ENCODE measurements at regions not wholly inside any gene's neighbourhood (a gene's known extent, or its start where the extent isn't known, plus 50 kb on each side); places are given as distances from the start of the nearest gene placed in this dataset.
"Not testable (repeated sequence)": the region's sequence is repeated elsewhere in the genome, so short reads cannot be mapped to it uniquely, and the experiment has no call there.

DNA sequence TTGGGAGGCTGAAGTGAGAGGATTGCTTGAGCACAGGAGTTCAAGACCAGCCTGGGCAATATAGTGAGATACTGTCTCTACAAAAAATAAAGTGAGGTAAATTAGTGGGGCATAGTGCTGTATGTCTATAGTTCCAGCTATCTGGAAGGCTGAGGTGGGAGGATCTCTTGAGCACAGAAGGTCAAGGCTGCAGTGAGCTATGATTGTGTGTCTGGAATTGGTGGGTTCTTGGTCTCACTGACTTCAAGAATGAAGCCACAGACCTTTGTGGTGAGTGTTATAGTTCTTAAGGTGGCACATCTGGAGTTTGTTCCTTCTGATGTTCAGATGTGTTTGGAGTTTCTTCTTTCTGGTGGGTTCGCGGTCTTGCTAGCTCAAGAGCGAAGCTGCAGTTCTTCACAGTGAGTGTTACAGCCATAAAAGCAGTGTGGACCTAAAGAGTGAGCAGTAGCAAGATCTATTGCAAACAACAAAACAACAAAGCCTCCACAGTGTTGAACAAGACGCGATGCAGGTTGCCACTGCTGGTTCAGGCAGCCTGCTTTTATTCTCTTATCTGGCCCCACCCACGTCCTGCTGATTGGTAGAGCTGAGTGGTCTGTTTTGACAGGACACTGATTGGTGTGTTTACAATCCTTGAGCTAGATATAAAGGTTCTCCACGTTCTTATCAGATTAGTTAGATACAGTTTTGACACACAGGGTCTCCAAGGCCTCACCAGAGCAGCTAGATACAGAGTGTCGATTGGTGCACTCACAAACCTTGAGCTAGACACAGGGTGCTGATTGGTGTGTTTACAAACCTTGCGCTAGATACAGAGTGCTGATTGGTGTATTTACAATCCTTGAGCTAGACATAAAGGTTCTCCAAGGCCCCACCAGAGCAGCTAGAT, 79.3 kb upstream of the AMZ2 start (continued):
- TF ChIP-seq, protein P1, sequence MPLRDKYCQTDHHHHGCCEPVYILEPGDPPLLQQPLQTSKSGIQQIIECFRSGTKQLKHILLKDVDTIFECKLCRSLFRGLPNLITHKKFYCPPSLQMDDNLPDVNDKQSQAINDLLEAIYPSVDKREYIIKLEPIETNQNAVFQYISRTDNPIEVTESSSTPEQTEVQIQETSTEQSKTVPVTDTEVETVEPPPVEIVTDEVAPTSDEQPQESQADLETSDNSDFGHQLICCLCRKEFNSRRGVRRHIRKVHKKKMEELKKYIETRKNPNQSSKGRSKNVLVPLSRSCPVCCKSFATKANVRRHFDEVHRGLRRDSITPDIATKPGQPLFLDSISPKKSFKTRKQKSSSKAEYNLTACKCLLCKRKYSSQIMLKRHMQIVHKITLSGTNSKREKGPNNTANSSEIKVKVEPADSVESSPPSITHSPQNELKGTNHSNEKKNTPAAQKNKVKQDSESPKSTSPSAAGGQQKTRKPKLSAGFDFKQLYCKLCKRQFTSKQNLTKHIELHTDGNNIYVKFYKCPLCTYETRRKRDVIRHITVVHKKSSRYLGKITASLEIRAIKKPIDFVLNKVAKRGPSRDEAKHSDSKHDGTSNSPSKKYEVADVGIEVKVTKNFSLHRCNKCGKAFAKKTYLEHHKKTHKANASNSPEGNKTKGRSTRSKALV (CRISPR knock-in tag; IDR thresholded peaks at IDR 0.05), result peak; percentile 53; the same call in 1 of the 2 replicates
- 0 out of 2 replicates have a peak, but pooled peaks have one; percentile 40 for TF ChIP-seq SALL2 (CRISPR knock-in tag; IDR thresholded peaks at IDR 0.05)

DNA sequence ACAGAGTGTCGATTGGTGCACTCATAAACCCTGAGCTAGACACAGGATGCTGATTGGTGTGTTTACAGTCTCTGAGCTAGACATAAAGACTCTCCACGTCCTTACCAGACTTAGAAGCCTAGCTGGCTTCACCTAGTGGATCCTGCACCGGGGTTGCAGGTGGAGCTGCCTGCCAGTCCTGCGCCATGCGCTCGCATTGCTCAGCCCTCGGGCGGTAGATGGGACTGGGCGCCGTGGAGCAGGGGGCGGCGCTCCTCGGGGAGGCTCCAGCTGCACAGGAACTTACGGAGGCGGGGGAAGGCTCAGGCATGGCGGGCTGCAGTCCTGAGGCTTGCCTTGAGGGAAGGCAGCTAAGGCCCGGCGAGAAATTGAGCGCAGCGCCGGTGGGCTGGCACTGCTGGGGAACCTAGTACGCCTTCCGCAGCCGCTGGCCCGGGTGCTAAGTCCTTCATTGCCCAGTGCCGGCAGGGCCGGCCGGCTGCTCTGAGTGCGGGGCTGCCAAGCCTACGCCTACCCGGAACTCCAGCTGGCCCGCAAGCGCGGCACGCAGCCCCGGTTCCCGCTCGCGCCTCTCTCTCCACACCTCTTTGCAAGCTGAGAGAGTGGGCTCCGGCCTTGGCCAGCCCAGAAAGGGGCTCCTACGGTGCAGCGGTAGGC, 78.5 kb upstream of the AMZ2 start:
- H3K9ac ChIP-seq (ENCODE audit: insufficient read depth, low read depth, low read length); H3K36me3 ChIP-seq (replicated peaks in 1 of 2; ENCODE audit: control insufficient read depth in 1 of 2, insufficient read depth in 2 of 2, low read length in 2 of 2); H4K20me1 ChIP-seq (ENCODE audit: insufficient read depth, low read length); CTCF ChIA-PET (ENCODE audit: low intra/inter-chr PET ratio, low total read pairs); H3K79me2 ChIP-seq (ENCODE audit: insufficient read depth, low read length); H3K4me2 ChIP-seq (ENCODE audit: low read depth, low read length); BruUV-seq (replicated peaks); ATAC-seq; DNase-seq (ENCODE audit: low spot score); H3K27ac ChIP-seq (ENCODE audit: extremely low read length, insufficient read depth, low read length); H2AFZ ChIP-seq (ENCODE audit: low read length); H3K4me3 ChIP-seq (replicated peaks in 1 of 3; ENCODE audit: insufficient read depth in 1 of 3, low read depth in 2 of 3, low read length in 3 of 3); intact Hi-C loops (cut with micrococcal nuclease; ENCODE audit: unreplicated experiment); POLR2A ChIA-PET; FAIRE-seq; H3K9me3 ChIP-seq (ENCODE audit: low read length): not testable (repeated sequence)
- in situ Hi-C loops (cut with HindIII; ENCODE audit: extremely low pct_ligation_motif_present, low pct_unique_long_range_greater_than_20kb), result loop anchor here (25.0 kb wide), 1 partner anchor 593 kb away; no protein-coding TSS in a partner anchor
- H3K27me3 ChIP-seq (ENCODE audit: control insufficient read depth in 1 of 2, insufficient read depth in 2 of 2, low read length in 2 of 2), result peaks cover 0 to 14% of the 10 kb centered on the region in 2 experiments; a peak in 2 of 5 replicates
- 89% methylated on average over 39 of the region's 42 CpGs for WGBS (ENCODE audit: low lambda C conversion rate)
- peak; percentile 21; the same call in 1 of the 2 replicates for TF ChIP-seq POGZ (CRISPR knock-in tag; IDR thresholded peaks at IDR 0.05)
- TF ChIP-seq KLF15 (CRISPR knock-in tag; IDR thresholded peaks at IDR 0.05; ENCODE audit: borderline replicate concordance), result peak; percentile 53; the same call in 1 of the 2 replicates
- TF ChIP-seq, protein P2, sequence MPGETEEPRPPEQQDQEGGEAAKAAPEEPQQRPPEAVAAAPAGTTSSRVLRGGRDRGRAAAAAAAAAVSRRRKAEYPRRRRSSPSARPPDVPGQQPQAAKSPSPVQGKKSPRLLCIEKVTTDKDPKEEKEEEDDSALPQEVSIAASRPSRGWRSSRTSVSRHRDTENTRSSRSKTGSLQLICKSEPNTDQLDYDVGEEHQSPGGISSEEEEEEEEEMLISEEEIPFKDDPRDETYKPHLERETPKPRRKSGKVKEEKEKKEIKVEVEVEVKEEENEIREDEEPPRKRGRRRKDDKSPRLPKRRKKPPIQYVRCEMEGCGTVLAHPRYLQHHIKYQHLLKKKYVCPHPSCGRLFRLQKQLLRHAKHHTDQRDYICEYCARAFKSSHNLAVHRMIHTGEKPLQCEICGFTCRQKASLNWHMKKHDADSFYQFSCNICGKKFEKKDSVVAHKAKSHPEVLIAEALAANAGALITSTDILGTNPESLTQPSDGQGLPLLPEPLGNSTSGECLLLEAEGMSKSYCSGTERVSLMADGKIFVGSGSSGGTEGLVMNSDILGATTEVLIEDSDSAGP (CRISPR knock-in tag; IDR thresholded peaks at IDR 0.05; ENCODE audit: borderline replicate concordance), result 0 out of 2 replicates have a peak, but pooled peaks have one; percentile 22
- peak; percentile 47 for TF ChIP-seq TAF15 (IDR thresholded peaks at IDR 0.05; ENCODE audit: low read depth, low read length, poor library complexity, severe bottlenecking)
- 0 out of 2 replicates have a peak, but pooled peaks have one; percentile 26 for TF ChIP-seq ZNF333 (CRISPR knock-in tag; IDR thresholded peaks at IDR 0.05; ENCODE audit: borderline replicate concordance)
- peaks cover 33% of the 10 kb centered on the region for H3K4me1 ChIP-seq (ENCODE audit: insufficient read depth, low read length)

Measured in HepG2 (cell line).